SK-N-SH (cell line): ENCODE measurements at regions not wholly inside any gene's neighbourhood (a gene's known extent, or its start where the extent isn't known, plus 50 kb on each side); places are given as distances from the start of the nearest gene placed in this dataset.

Experiments
- CTCF ChIA-PET: fragments of 300-600, 350-600 bp; formaldehyde crosslinking; extraction: SDS; loops from one replicate; lab custom pipeline; 2021; lab: Yijun Ruan, JAX
- POLR2A ChIA-PET: fragments of 350-600 bp; sonication (Branson Sonifier 250); formaldehyde crosslinking; extraction: SDS; loops from one replicate; lab custom pipeline; 2020; ENCODE audit warnings: antibody characterized with exemption, inconsistent platforms; lab: Yijun Ruan, JAX
- DNase-seq: peaks from one replicate; pipeline ENCODE4 v3.0.0; 2012
- H2AFZ ChIP-seq: fragments of 200-600 bp; sonication (generic); 2 replicates; pipeline ENCODE4 v1.8.1; 2016; ENCODE audit warnings: antibody characterized with exemption, mild to moderate bottlenecking, low read depth
- H3F3A ChIP-seq: fragments of 200-600 bp; sonication (generic); replicated peaks from 2 replicates; pipeline ENCODE3; 2016; ENCODE audit warnings: antibody characterized with exemption, mild to moderate bottlenecking; ENCODE audit not compliant: insufficient read depth
- H3K27ac ChIP-seq, 2 experiments: fragments of 200-500 bp in 1 of 2; fragments of 200-600 bp in 1 of 2; sonication (Bioruptor generic) in 1 of 2; sonication (generic), shearing (Covaris generic) in 1 of 2; 2 replicates each; pipeline versions ENCODE4 v1.5.1 to v1.6.1; 2014 to 2016; ENCODE audit warnings: low read depth in 2 of 2, inconsistent platforms in 1 of 2, low read length in 1 of 2, mild to moderate bottlenecking in 1 of 2, mixed read lengths in 1 of 2
- H3K27me3 ChIP-seq: fragments of 200-600 bp; sonication (generic), shearing (Covaris generic); 2 replicates; pipeline ENCODE4 v1.6.1; 2016; ENCODE audit warnings: mixed run types; ENCODE audit not compliant: insufficient read depth
- H3K36me3 ChIP-seq, 2 experiments: fragments of 200-500 bp in 1 of 2; fragments of 200-600 bp in 1 of 2; sonication (Bioruptor generic) in 1 of 2; sonication (generic) in 1 of 2; replicated peaks in 1 of 2; 2 replicates each; pipeline versions ENCODE3 to v1.5.1; 2014 to 2016; ENCODE audit warnings: low read length in 1 of 2, mild to moderate bottlenecking in 1 of 2; ENCODE audit not compliant: insufficient read depth in 2 of 2, control insufficient read depth in 1 of 2
- H3K4me1 ChIP-seq, 2 experiments: fragments of 200-500 bp in 1 of 2; fragments of 200-600 bp in 1 of 2; sonication (Bioruptor generic) in 1 of 2; sonication (generic), shearing (Covaris generic) in 1 of 2; 2 replicates each; pipeline versions ENCODE4 v1.5.1 to v1.6.1; 2014 to 2016; ENCODE audit warnings: low read depth in 1 of 2, low read length in 1 of 2, mixed run types in 1 of 2; ENCODE audit not compliant: insufficient read depth in 2 of 2, control insufficient read depth in 1 of 2
- H3K4me2 ChIP-seq: fragments of 200-600 bp; sonication (generic), shearing (Covaris generic); 2 replicates; pipeline ENCODE4 v1.6.1; 2017; ENCODE audit warnings: mixed run types
- H3K4me3 ChIP-seq, 2 experiments: fragments of 200-500 bp in 1 of 2; fragments of 200-600 bp in 1 of 2; sonication (Bioruptor generic) in 1 of 2; sonication (generic), shearing (Covaris generic) in 1 of 2; 2 replicates each; pipeline versions ENCODE4 v1.5.1 to v1.8.1; 2014 to 2016; ENCODE audit warnings: low read depth in 2 of 2, inconsistent platforms in 1 of 2, low read length in 1 of 2, mild to moderate bottlenecking in 1 of 2, mixed read lengths in 1 of 2, moderate library complexity in 1 of 2
- H3K79me2 ChIP-seq: fragments of 200-600 bp; sonication (generic); 2 replicates; pipeline ENCODE4 v1.8.1; 2017; ENCODE audit warnings: mild to moderate bottlenecking; ENCODE audit not compliant: insufficient read depth
- H3K9ac ChIP-seq: fragments of 200-600 bp; sonication (generic); 2 replicates; pipeline ENCODE4 v1.6.1; 2017; ENCODE audit warnings: mixed run types
- H3K9me2 ChIP-seq: fragments of 200-600 bp; sonication (generic); 2 replicates; pipeline ENCODE4 v1.6.1; 2017; ENCODE audit warnings: mixed run types
- H3K9me3 ChIP-seq: fragments of 200-600 bp; sonication (generic); 2 replicates; pipeline ENCODE4 v1.6.1; 2017; ENCODE audit warnings: mixed run types, mild to moderate bottlenecking, moderate library complexity
- H4K20me1 ChIP-seq: fragments of 200-600 bp; sonication (generic); 2 replicates; pipeline ENCODE4 v1.6.1; 2017; ENCODE audit warnings: mild to moderate bottlenecking, mixed run types; ENCODE audit not compliant: insufficient read depth
- ELF1 ChIP-seq: IDR thresholded peaks from 2 replicates; pipeline ENCODE4 v1.4.0; 2012
- EP300 ChIP-seq, 2 experiments: IDR thresholded peaks; 2 replicates each; pipeline versions ENCODE4 v1.4.0 to v1.6.1; 2012; ENCODE audit warnings: borderline replicate concordance in 1 of 2, low read depth in 1 of 2, low read length in 1 of 2
- EZH2phosphoT487 ChIP-seq: fragments of 200-600 bp; sonication (generic); IDR thresholded peaks from 2 replicates; pipeline ENCODE4 v1.6.1; 2017; ENCODE audit warnings: low read depth, mixed run types, mild to moderate bottlenecking, antibody characterized with exemption, moderate library complexity, borderline replicate concordance
- FOSL2 ChIP-seq: IDR thresholded peaks from 2 replicates; pipeline ENCODE4 v1.4.0; 2012; ENCODE audit warnings: low read depth, mild to moderate bottlenecking, moderate library complexity, borderline replicate concordance
- GABPA ChIP-seq: IDR thresholded peaks from 2 replicates; pipeline ENCODE4 v1.4.0; 2012; ENCODE audit warnings: low read depth, mild to moderate bottlenecking
- GATA2 ChIP-seq: sonication (generic); formaldehyde crosslinking; IDR thresholded peaks from 2 replicates; pipeline ENCODE4 v1.5.0; 2020; ENCODE audit warnings: mild to moderate bottlenecking, missing genetic modification reagents
- JUND ChIP-seq: IDR thresholded peaks from 2 replicates; pipeline ENCODE4 v1.4.0; 2012
- NFIC ChIP-seq: IDR thresholded peaks from 2 replicates; pipeline ENCODE4 v1.4.0; 2012; ENCODE audit warnings: borderline replicate concordance
- POLR2AphosphoS5 ChIP-seq: IDR thresholded peaks from 2 replicates; pipeline ENCODE4 v1.6.1; 2012; ENCODE audit warnings: low read depth, low read length
- RAD21 ChIP-seq: IDR thresholded peaks from 2 replicates; pipeline ENCODE4 v1.6.1; 2012; ENCODE audit warnings: mild to moderate bottlenecking, low read length
- RCOR1 ChIP-seq: fragments of 150-350 bp; IDR thresholded peaks from 2 replicates; pipeline ENCODE4 v1.6.1; 2017; ENCODE audit warnings: antibody characterized with exemption, low read length
- RFX5 ChIP-seq: IDR thresholded peaks from 2 replicates; pipeline ENCODE4 v1.6.1; 2012; ENCODE audit warnings: mild to moderate bottlenecking, improper control_type of control experiment, low read length
- SIN3A ChIP-seq: IDR thresholded peaks from 2 replicates; pipeline ENCODE4 v1.6.1; 2012; ENCODE audit warnings: low read depth, mild to moderate bottlenecking, low read length, moderate library complexity, borderline replicate concordance
- SMC3 ChIP-seq: IDR thresholded peaks from 2 replicates; pipeline ENCODE4 v1.6.1; 2012; ENCODE audit warnings: low read depth, low read length, improper control_type of control experiment
- TCF12 ChIP-seq: IDR thresholded peaks from 2 replicates; pipeline ENCODE4 v1.4.0; 2012
- TEAD4 ChIP-seq: IDR thresholded peaks from 2 replicates; pipeline ENCODE4 v1.4.0; 2012; ENCODE audit warnings: mild to moderate bottlenecking, borderline replicate concordance; ENCODE audit not compliant: insufficient read depth
- YY1 ChIP-seq: IDR thresholded peaks from 2 replicates; pipeline ENCODE4 v1.4.0; 2012; ENCODE audit warnings: low read depth, mild to moderate bottlenecking
- WGBS: methylation state at CpG from one replicate; pipeline ENCODE4 v1.1.6; 2017; ENCODE audit warnings: low lambda C conversion rate; 5-methylcytosine and 5-hydroxymethylcytosine counted together
- TF ChIP-seq, protein P1 (sequence below): IDR thresholded peaks from 2 replicates; pipeline ENCODE4 v1.4.0; 2012; ENCODE audit warnings: low read depth
- TF ChIP-seq, protein P2 (sequence below): IDR thresholded peaks from 2 replicates; pipeline ENCODE4 v1.4.0; 2012; ENCODE audit warnings: low read depth, borderline replicate concordance
- TF ChIP-seq, protein P3 (sequence below): IDR thresholded peaks from 2 replicates; pipeline ENCODE4; 2012
- TF ChIP-seq, protein P4 (sequence below): fragments of 150-350 bp; IDR thresholded peaks from 2 replicates; pipeline ENCODE4 v1.6.1; 2016; ENCODE audit warnings: mild to moderate bottlenecking, low read depth, low read length
- TF ChIP-seq, protein P5 (sequence below): fragments of 200-600 bp; sonication (generic); IDR thresholded peaks from 2 replicates; pipeline ENCODE4 v1.6.1; 2017; ENCODE audit warnings: antibody characterized with exemption, mild to moderate bottlenecking, moderate library complexity

DNA sequence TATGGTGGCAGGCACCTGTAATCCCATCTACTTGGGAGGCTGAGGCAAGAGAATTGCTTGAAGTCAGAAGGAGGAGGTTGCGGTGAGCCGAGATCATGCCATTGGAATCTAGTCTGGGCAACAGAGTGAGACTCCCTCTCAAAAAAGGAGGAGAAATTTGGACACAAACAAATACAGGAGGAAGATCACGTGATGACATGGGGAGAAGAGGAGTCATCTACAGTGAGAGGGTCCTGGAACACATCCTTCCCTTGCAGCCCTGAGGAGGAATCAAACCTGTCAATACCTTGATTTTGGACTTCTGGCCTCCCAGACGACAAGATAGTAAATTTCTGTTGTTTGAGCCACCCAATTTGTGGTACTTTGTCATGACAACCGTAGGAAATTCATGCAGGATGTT lies 671.9 kb upstream of the EEF2KMT start (continued):
- TF ChIP-seq RAD21 = no peak
- TF ChIP-seq, protein P1, sequence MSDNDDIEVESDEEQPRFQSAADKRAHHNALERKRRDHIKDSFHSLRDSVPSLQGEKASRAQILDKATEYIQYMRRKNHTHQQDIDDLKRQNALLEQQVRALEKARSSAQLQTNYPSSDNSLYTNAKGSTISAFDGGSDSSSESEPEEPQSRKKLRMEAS = no peak
- no peak for TF ChIP-seq GABPA
- TF ChIP-seq FOSL2 = no peak
- no peak for TF ChIP-seq JUND
- TF ChIP-seq, all 33 proteins: peak for 0

DNA sequence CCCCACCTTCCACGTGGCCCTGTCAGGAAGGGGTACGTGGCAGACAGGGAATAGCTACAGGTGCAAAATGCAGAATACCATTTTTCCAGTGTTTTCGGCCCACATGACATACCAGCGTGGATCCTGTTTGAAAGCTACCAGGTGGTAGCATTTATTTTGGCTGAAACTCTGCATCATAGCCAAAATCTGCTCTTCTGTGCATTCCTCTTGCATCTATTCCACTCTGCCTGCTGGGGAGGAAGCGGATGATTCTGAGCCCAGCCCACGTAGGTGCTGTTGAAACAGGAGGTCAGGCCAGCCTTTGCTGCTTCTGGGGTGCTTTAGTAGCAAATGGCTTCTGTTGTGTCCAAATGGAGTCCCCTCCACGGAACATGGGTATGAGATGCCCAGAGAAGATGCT lies 670.9 kb upstream of the EEF2KMT start:
- H2AFZ ChIP-seq = no peak overlapping the region
- H3K4me2 ChIP-seq = no peak overlapping the region
- H3K4me1 ChIP-seq = no peaks in the 10 kb centered on the region
- DNase-seq = no peak
- H3K36me3 ChIP-seq = no peaks in the 10 kb centered on the region
- no peaks in the 10 kb centered on the region for H3K79me2 ChIP-seq
- no peaks in the 10 kb centered on the region for H3K27me3 ChIP-seq
- H3K9me3 ChIP-seq = no peaks in the 10 kb centered on the region
- no peak overlapping the region for H3K27ac ChIP-seq
- TF ChIP-seq TCF12 (no peak), ELF1 (no peak), SIN3A (no peak), YY1 (no peak), POLR2AphosphoS5 (no peak)
- TF ChIP-seq, protein P2, sequence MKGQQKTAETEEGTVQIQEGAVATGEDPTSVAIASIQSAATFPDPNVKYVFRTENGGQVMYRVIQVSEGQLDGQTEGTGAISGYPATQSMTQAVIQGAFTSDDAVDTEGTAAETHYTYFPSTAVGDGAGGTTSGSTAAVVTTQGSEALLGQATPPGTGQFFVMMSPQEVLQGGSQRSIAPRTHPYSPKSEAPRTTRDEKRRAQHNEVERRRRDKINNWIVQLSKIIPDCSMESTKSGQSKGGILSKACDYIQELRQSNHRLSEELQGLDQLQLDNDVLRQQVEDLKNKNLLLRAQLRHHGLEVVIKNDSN = no peak
- TF ChIP-seq, protein P3, sequence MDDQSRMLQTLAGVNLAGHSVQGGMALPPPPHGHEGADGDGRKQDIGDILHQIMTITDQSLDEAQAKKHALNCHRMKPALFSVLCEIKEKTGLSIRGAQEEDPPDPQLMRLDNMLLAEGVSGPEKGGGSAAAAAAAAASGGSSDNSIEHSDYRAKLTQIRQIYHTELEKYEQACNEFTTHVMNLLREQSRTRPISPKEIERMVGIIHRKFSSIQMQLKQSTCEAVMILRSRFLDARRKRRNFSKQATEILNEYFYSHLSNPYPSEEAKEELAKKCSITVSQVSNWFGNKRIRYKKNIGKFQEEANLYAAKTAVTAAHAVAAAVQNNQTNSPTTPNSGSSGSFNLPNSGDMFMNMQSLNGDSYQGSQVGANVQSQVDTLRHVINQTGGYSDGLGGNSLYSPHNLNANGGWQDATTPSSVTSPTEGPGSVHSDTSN = no peak
- POLR2A ChIA-PET = no interaction called here
- CTCF ChIA-PET = interaction anchor here (0.8 kb wide), 1 partner anchor 40 kb away, joined by 3 read pairs; no protein-coding TSS in a partner anchor
- H4K20me1 ChIP-seq = no peaks in the 10 kb centered on the region
- H3K4me3 ChIP-seq = no peak overlapping the region
- H3K9ac ChIP-seq = no peak overlapping the region
- H3K9me2 ChIP-seq = no peaks in the 10 kb centered on the region
- 33% methylated on average over 7 of the region's 7 CpGs for WGBS
- no peaks in the 10 kb centered on the region for H3F3A ChIP-seq

DNA sequence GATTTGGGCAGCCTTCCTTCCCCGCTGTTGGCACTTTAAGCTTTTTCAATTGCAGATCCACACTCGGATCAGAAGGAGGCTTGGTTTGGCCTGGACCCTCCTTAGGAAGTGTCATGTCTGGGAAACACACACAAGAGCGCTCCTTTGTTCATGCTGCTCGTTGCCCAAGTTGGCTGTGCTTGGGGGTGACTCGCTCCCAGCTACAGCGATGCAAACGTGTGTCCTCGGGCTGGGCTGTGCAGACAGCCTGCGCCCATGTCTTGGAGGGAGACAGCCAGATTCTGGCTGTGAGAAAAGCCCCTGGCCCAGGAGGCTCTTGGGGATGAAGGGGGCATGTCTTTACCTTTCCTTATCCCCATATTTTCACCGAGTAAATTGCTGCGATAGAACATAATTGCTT lies 665.6 kb upstream of the EEF2KMT start:
- Histone ChIP-seq H3K9ac (no peak overlapping the region), H3K27me3 (no peaks in the 10 kb centered on the region), H3K4me2 (no peak overlapping the region), H2AFZ (no peak overlapping the region), H3K9me3 (no peaks in the 10 kb centered on the region), H3F3A (no peaks in the 10 kb centered on the region), H3K4me3 (no peak overlapping the region), H4K20me1 (no peaks in the 10 kb centered on the region), H3K4me1 (no peaks in the 10 kb centered on the region), H3K9me2 (no peaks in the 10 kb centered on the region), H3K36me3 (no peaks in the 10 kb centered on the region), H3K27ac (no peak overlapping the region), H3K79me2 (no peaks in the 10 kb centered on the region)
- WGBS = 39% methylated on average over 7 of the region's 11 CpGs
- no peak for DNase-seq
- ChIA-PET CTCF (no interaction called here), POLR2A (no interaction called here)
- TF ChIP-seq RFX5 = no peak
- no peak for TF ChIP-seq FOSL2
- TF ChIP-seq EZH2phosphoT487 = no peak
- no peak for TF ChIP-seq JUND
- no peak for TF ChIP-seq NFIC
- TF ChIP-seq GATA2 (CRISPR knock-in tag) = no peak
- TF ChIP-seq, protein P4, sequence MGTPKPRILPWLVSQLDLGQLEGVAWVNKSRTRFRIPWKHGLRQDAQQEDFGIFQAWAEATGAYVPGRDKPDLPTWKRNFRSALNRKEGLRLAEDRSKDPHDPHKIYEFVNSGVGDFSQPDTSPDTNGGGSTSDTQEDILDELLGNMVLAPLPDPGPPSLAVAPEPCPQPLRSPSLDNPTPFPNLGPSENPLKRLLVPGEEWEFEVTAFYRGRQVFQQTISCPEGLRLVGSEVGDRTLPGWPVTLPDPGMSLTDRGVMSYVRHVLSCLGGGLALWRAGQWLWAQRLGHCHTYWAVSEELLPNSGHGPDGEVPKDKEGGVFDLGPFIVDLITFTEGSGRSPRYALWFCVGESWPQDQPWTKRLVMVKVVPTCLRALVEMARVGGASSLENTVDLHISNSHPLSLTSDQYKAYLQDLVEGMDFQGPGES = no peak
- TF ChIP-seq, protein P5, sequence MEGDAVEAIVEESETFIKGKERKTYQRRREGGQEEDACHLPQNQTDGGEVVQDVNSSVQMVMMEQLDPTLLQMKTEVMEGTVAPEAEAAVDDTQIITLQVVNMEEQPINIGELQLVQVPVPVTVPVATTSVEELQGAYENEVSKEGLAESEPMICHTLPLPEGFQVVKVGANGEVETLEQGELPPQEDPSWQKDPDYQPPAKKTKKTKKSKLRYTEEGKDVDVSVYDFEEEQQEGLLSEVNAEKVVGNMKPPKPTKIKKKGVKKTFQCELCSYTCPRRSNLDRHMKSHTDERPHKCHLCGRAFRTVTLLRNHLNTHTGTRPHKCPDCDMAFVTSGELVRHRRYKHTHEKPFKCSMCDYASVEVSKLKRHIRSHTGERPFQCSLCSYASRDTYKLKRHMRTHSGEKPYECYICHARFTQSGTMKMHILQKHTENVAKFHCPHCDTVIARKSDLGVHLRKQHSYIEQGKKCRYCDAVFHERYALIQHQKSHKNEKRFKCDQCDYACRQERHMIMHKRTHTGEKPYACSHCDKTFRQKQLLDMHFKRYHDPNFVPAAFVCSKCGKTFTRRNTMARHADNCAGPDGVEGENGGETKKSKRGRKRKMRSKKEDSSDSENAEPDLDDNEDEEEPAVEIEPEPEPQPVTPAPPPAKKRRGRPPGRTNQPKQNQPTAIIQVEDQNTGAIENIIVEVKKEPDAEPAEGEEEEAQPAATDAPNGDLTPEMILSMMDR = no peak
- no peak for TF ChIP-seq GABPA
- TF ChIP-seq EP300 (IDR thresholded peaks at IDR 0.05; ENCODE audit: borderline replicate concordance in 1 of 2, low read depth in 1 of 2, low read length in 1 of 2) = no peak
- TF ChIP-seq SIN3A = no peak
- no peak for TF ChIP-seq TEAD4
- TF ChIP-seq SMC3 = no peak
- TF ChIP-seq RCOR1 = no peak
- TF ChIP-seq, protein P1 = no peak
